Subcutaneous abdominal adipose tissue (tissue), 5 donors: ENCODE measurements at regions not wholly inside any gene's neighbourhood (a gene's known extent, or its start where the extent isn't known, plus 50 kb on each side); places are given as distances from the start of the nearest gene placed in this dataset.

Experiments used
- H3K27ac ChIP-seq: one replicate; pipeline ENCODE4 v1.7.0; 2013; ENCODE audit warnings: low read depth, mild to moderate bottlenecking, inconsistent platforms, low read length, moderate library complexity
- H3K27me3 ChIP-seq, 5 donors: one replicate each; pipeline ENCODE4 v1.7.0; 2013; ENCODE audit warnings: low read length in 5 of 5, inconsistent platforms in 1 of 5; ENCODE audit not compliant: control insufficient read depth in 5 of 5, insufficient read depth in 4 of 5
- H3K36me3 ChIP-seq, 5 donors: one replicate each; pipeline ENCODE4 v1.7.0; 2013; ENCODE audit warnings: low read length in 5 of 5; ENCODE audit not compliant: control insufficient read depth in 5 of 5, insufficient read depth in 5 of 5
- H3K4me1 ChIP-seq, 5 donors: one replicate each; pipeline ENCODE4 v1.7.0; 2013; ENCODE audit warnings: low read length in 5 of 5, mild to moderate bottlenecking in 3 of 5, moderate library complexity in 1 of 5; ENCODE audit not compliant: control insufficient read depth in 5 of 5, insufficient read depth in 5 of 5
- H3K4me3 ChIP-seq, 5 donors: one replicate each; pipeline ENCODE4 v1.7.0; 2013; ENCODE audit warnings: low read length in 5 of 5, low read depth in 1 of 5
- H3K9ac ChIP-seq, 5 donors: one replicate each; pipeline ENCODE4 v1.7.0; 2013; ENCODE audit warnings: low read length in 5 of 5, mild to moderate bottlenecking in 4 of 5, moderate library complexity in 3 of 5
- H3K9me3 ChIP-seq, 5 donors: one replicate each; pipeline ENCODE4 v1.7.0; 2013; ENCODE audit warnings: low read length in 5 of 5; ENCODE audit not compliant: control insufficient read depth in 5 of 5
- donor health status: healthy.
- donor health status: healthy.
- donor health status: healthy.
- donor health status: healthy.
- donor health status: healthy.

DNA sequence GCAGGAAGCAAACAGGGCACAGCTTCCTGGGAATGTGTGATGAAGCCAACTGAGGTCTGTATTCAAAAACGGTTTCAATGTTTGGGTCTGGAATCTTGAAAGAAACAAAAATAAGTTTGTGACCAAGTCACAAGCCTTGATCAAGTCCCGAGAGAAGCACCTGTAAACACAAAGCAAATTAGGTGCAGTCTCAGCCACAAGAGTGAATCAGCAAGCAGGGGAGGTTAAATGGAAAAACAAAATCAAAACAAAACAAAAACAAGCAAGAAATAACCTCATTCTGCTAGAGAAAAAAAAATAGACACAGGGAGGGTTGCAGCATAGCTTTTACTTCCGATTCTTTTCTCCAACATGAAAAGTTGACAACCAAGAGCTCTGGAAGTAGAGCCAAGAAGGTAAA, 201.7 kb downstream of the CLIC5 start:
- Histone ChIP-seq H3K4me3 (no peak overlapping the region), H3K4me1 (peaks cover 0 to 3% (median 0%) of the 10 kb centered on the region in 5 donors), H3K9me3 (peaks cover 0 to 5% (median 0%) of the 10 kb centered on the region in 5 donors), H3K27ac (no peak overlapping the region), H3K27me3 (peaks cover 0 to 2% (median 0%) of the 10 kb centered on the region in 5 donors), H3K36me3 (no peaks in the 10 kb centered on the region), H3K9ac (no peak overlapping the region)

DNA sequence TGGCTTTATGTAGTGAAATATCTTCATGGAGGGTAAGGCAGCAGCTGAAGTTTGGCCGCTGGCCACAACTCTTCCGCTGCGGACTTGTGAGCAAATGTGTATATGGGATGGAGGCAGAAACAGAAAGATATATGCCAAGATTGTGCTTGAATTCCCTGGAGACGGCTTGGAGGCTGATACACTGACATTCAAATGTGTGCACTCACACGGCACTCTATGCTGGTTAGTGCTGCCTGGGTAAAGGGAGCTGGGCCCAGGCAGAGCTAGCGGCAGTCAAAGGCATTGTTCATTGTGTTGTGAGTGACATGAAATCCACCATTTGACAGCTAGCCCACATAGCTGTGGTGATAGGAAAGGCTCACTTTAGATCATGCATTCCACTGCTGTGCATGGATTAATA, 202.7 kb downstream of the CLIC5 start:
- Histone ChIP-seq H3K9ac (no peak overlapping the region), H3K27ac (no peak overlapping the region), H3K9me3 (peaks cover 0 to 3% (median 0%) of the 10 kb centered on the region in 5 donors), H3K4me1 (peaks cover 0 to 7% (median 0%) of the 10 kb centered on the region in 5 donors), H3K36me3 (no peaks in the 10 kb centered on the region), H3K4me3 (no peak overlapping the region), H3K27me3 (peaks cover 0 to 2% (median 0%) of the 10 kb centered on the region in 5 donors)

DNA sequence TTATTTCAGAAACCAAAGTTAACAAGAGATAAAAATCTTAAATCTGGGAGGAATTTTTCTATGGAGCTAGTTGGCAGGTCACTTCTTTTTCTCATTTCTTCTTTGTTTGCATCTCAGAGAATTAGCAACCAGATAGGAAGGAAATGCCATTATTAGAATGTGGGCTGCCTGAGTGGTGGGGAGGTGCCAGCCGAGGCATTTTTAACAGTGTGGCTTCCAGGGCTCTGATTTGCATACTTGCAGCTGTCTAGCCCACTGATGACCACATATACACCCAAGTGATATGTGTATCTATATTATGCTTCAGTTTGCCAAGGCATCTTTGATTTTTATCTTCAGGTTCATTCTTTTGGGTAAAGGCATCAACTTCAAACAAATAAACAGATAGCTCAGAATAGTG, 206.7 kb downstream of the CLIC5 start:
- H3K4me1 ChIP-seq = peaks cover 0 to 7% (median 0%) of the 10 kb centered on the region in 5 donors
- H3K9me3 ChIP-seq = peaks cover 0 to 4% (median 0%) of the 10 kb centered on the region in 5 donors
- H3K9ac ChIP-seq = no peak overlapping the region
- H3K27ac ChIP-seq = no peak overlapping the region
- H3K27me3 ChIP-seq = no peaks in the 10 kb centered on the region
- H3K4me3 ChIP-seq = no peak overlapping the region
- no peaks in the 10 kb centered on the region for H3K36me3 ChIP-seq

DNA sequence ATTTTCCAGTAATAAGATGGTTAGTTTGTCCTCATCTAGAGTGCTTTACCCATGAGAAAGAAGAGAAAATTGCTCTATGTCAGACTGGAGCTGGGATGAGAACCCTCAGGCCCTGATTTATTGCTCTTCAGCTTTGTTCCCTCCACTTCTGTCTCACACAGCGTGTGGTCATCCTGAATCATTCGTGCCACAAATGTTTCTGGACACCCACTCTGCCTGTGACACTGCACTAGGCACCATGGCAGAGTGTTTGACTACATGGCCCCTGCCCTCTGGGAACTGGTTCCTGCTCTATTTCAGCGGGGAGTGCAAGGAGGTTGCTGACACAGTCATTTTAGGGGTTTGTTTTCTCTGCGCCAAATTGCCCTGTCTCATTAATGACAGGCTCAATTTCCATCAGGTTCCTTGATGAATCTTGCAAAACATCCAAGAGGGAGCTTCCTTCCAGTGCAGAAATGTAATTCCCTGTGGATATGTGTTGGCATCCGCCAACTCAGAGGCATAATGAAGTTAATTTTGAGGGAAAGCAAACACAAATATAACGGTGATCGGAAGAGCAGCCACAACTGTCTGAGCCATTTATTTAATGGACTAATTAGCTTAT, 207.5 kb downstream of the CLIC5 start:
- peaks cover 0 to 4% (median 0%) of the 10 kb centered on the region in 5 donors for H3K9me3 ChIP-seq
- no peak overlapping the region for H3K4me3 ChIP-seq
- H3K4me1 ChIP-seq = peaks cover 0 to 7% (median 0%) of the 10 kb centered on the region in 5 donors
- H3K27ac ChIP-seq = no peak overlapping the region
- H3K36me3 ChIP-seq = no peaks in the 10 kb centered on the region
- no peaks in the 10 kb centered on the region for H3K27me3 ChIP-seq
- H3K9ac ChIP-seq = no peak overlapping the region

DNA sequence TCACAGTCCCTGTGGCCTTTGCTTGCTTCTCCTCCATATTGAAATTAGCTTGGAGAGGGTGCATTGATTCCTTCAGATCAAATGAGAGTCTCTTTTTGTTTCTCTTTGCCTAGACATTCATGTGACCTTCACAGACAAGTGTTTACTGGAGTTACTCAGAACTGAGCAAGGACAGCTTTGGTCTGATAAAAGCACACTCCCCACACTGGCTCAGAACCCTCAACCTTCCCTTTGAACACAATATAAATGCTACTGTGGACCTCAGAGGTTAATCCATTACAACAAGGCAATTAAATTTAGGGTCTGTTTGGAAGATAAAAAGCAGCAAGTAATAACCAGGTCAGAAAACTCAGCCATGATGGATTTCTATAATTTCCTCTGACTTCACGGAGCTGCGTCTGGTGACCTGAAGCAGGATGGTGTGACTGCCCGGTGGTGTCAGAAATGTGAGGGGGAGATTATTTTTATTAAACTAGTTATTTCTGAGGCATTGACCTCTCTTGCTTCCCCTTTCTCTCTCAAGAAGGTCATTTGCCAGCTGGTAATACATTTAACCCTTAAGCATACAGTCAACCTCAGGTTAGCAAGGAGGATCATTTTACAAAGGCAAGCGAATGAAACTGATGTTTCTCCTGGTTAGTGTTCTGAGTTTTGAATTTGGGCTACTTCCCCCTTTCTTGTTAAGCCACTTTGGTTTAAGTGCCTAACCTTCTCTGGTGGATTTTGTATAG, 208.2 kb downstream of the CLIC5 start:
- Histone ChIP-seq H3K27me3 (no peaks in the 10 kb centered on the region), H3K36me3 (no peaks in the 10 kb centered on the region), H3K4me3 (no peak overlapping the region), H3K9me3 (peaks cover 0 to 4% (median 0%) of the 10 kb centered on the region in 5 donors), H3K27ac (no peak overlapping the region), H3K9ac (no peak overlapping the region), H3K4me1 (peaks cover 0 to 7% (median 0%) of the 10 kb centered on the region in 5 donors)

DNA sequence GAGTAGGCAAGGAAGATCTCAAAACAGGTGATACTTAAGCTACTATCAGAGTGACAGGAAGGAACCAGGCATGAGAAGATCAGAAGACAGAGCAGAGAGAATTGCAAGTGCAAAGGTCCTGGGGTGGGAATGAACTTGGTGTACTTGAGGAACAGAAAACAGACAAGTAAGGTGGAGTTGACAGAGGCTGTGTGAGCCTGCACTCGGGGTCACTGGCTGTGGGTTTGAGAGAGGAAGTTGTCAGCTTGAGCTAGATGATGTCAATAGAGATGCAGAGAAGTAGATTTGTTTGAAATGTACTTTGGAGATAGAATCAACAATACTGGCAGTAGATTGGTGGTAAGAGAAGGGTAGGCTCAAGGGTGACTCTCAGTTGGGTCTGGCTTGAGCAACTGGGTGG, 209.5 kb downstream of the CLIC5 start:
- Histone ChIP-seq H3K4me3 (no peak overlapping the region), H3K4me1 (peaks cover 0 to 10% (median 5%) of the 10 kb centered on the region in 5 donors), H3K9me3 (peaks cover 0 to 4% (median 0%) of the 10 kb centered on the region in 5 donors), H3K27me3 (no peaks in the 10 kb centered on the region), H3K36me3 (no peaks in the 10 kb centered on the region), H3K27ac (no peak overlapping the region), H3K9ac (no peak overlapping the region)

DNA sequence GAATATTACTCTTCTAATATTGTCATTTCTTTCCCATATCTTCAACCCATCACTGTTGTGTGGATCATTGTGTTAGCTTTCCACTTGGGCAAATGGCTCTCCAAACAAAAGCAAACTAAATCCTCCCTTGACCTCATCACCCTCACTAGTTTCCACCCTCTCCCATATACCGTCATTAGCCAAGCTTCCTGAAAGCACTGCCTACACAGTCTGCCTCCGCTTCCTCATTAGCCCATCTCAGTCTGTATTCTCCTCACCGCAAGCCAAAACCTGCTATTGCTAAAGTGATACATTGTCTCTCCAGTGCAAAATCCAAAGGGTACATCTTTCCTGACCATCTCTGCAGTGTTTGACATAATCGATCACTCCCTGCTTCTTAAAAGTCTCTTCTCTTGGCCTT, 212.6 kb downstream of the CLIC5 start:
- H3K9ac ChIP-seq = no peak overlapping the region
- H3K9me3 ChIP-seq = peaks cover 0 to 4% (median 0%) of the 10 kb centered on the region in 5 donors
- H3K4me1 ChIP-seq = peaks cover 0 to 10% (median 6%) of the 10 kb centered on the region in 5 donors
- no peak overlapping the region for H3K4me3 ChIP-seq
- no peaks in the 10 kb centered on the region for H3K27me3 ChIP-seq
- no peaks in the 10 kb centered on the region for H3K36me3 ChIP-seq
- H3K27ac ChIP-seq = no peak overlapping the region

DNA sequence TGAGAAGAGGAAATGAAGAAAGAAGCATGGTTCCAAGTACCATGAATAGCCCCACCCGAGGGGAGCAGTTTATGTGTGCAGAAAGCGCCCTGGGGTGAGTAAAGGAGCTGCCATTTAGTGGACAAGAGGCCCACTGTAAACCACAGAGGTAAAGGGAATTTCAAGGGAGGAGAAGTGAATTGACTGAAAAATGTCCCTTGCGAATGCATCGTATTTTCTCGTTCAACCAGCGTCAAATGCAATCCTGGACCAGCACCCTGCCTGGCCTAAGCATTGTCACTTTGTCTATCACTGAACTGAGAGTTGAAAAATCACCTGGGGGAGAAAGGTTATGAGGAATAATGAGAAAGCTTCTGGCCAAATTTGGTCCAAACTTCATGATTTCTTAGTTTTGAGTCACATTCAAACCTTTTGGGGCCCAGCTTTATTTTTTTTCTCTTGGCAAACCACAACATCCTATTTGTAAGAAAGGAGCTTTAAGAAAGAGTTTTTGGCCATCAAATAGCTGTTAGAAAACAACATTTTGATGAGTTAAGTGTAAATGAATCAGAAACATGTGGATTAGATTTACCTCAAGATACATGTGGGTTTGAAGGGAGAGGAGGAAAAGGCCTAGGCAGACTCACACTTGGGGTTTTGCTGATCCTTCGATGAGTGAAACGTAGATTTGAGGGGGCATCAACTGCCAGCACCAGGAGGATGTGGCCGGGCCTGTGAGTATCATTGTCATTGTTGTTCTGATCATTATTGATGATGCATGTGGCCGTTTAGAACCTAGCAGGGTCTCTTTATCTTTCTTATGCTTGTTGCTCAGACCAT, 214.0 kb downstream of the CLIC5 start:
- H3K4me3 ChIP-seq = no peak overlapping the region
- H3K27ac ChIP-seq = no peak overlapping the region
- H3K27me3 ChIP-seq = peaks cover 0 to 2% (median 0%) of the 10 kb centered on the region in 5 donors
- H3K9ac ChIP-seq = no peak overlapping the region
- H3K4me1 ChIP-seq = peaks cover 0 to 9% (median 6%) of the 10 kb centered on the region in 5 donors
- H3K36me3 ChIP-seq = no peaks in the 10 kb centered on the region
- H3K9me3 ChIP-seq = peaks cover 0 to 4% (median 0%) of the 10 kb centered on the region in 5 donors

DNA sequence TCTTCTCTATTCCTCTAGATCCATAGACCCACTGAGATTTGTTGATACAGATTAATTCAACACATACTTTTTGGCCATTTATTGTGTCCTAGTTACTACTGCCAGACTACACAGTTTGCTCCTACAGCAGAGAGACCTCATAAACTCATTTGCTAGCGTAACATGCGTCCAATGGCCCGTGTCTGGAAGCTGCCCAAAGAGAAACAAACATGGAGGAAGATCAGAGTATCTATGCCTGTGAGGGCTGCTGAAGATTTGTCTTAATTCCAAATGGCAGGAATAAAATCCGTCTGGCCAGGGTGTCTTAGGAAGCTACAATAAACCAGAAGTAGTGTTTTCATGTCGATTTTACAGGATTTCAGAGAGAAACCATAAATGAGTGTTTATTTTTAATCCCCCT, 214.7 kb downstream of the CLIC5 start:
- Histone ChIP-seq H3K4me1 (peaks cover 0 to 9% (median 6%) of the 10 kb centered on the region in 5 donors), H3K27me3 (peaks cover 0 to 2% (median 0%) of the 10 kb centered on the region in 5 donors), H3K27ac (no peak overlapping the region), H3K4me3 (no peak overlapping the region), H3K9me3 (peaks cover 0 to 4% (median 0%) of the 10 kb centered on the region in 5 donors), H3K9ac (no peak overlapping the region), H3K36me3 (no peaks in the 10 kb centered on the region)
